ENCODE measurements at regions not wholly inside any gene's neighbourhood (a gene's known extent, or its start where the extent isn't known, plus 50 kb on each side); places are given as distances from the start of the nearest gene placed in this dataset.

DNA sequence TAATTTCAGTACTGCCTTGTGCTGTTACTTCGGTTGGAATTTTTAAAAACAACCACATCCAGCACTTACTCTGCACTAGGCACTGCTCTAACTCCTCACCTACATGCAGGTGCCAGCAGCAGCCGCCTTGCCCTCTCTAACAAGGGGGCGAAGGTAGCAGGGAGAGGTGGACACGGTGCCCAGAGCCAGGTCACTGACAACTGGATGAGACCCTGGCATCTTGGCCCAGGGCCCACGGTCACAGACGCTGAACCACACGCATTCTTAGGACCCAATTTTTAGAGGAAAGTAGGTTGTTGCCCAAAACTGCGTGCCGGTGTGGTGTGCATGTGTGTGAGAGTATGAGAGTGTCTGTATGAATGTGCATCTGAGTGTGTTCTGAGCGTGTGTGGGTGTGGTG lies 63.4 kb upstream of the GATA2 start:
- TF ChIP-seq, protein P1, sequence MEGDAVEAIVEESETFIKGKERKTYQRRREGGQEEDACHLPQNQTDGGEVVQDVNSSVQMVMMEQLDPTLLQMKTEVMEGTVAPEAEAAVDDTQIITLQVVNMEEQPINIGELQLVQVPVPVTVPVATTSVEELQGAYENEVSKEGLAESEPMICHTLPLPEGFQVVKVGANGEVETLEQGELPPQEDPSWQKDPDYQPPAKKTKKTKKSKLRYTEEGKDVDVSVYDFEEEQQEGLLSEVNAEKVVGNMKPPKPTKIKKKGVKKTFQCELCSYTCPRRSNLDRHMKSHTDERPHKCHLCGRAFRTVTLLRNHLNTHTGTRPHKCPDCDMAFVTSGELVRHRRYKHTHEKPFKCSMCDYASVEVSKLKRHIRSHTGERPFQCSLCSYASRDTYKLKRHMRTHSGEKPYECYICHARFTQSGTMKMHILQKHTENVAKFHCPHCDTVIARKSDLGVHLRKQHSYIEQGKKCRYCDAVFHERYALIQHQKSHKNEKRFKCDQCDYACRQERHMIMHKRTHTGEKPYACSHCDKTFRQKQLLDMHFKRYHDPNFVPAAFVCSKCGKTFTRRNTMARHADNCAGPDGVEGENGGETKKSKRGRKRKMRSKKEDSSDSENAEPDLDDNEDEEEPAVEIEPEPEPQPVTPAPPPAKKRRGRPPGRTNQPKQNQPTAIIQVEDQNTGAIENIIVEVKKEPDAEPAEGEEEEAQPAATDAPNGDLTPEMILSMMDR (IDR thresholded peaks at IDR 0.05): no peak
- no peak for TF ChIP-seq POLR2A (IDR thresholded peaks at IDR 0.05)
